ENCODE measurements at regions not wholly inside any gene's neighbourhood (a gene's known extent, or its start where the extent isn't known, plus 50 kb on each side); places are given as distances from the start of the nearest gene placed in this dataset.

DNA sequence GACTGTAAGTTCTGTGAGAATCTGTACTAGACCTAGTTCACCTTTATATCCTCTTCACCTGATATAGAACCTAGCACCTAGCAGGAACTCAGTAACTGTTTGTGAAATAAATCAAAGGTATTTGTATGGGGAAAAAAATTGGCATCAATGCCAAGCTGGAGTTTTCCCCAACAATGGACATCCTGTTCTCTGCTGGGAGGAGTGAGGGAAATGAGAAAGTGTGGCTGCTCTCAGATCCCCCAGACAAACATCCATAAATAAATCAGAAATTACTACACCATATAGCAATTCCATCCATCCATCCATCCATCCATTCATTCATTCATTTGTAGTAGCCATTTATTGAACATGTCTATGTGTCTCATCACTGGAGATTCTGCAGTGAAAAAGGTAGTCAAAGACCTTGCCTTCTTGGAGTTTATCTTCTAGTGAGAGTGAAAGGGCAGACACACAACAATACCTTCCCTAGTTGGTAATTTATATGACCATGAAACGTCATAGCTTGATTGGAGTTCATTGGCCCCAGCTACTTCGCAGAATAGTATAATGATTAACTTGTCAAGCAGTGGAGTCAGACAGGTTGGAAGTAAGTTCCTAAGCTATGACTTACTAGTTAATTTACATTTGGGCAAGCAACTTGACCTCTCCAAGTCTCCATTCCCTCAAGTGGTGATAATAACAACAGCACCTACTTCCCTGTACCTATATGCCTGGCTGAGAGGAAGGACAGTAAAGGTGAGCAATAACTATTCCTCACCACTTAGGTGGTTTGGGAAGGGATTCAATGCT, 98.7 kb upstream of the KIT start:
- TF ChIP-seq POLR2A (IDR thresholded peaks at IDR 0.05): no peak
- TF ChIP-seq, protein P1, sequence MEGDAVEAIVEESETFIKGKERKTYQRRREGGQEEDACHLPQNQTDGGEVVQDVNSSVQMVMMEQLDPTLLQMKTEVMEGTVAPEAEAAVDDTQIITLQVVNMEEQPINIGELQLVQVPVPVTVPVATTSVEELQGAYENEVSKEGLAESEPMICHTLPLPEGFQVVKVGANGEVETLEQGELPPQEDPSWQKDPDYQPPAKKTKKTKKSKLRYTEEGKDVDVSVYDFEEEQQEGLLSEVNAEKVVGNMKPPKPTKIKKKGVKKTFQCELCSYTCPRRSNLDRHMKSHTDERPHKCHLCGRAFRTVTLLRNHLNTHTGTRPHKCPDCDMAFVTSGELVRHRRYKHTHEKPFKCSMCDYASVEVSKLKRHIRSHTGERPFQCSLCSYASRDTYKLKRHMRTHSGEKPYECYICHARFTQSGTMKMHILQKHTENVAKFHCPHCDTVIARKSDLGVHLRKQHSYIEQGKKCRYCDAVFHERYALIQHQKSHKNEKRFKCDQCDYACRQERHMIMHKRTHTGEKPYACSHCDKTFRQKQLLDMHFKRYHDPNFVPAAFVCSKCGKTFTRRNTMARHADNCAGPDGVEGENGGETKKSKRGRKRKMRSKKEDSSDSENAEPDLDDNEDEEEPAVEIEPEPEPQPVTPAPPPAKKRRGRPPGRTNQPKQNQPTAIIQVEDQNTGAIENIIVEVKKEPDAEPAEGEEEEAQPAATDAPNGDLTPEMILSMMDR (IDR thresholded peaks at IDR 0.05): no peak
